T-helper 2 cell treated with Interferon-gamma antibody and Interleukin-4, amounts not matched to agents 5 μg/mL and 100 μg/mL, for 36 hours (primary cell): ENCODE measurements at regions not wholly inside any gene's neighbourhood (a gene's known extent, or its start where the extent isn't known, plus 50 kb on each side); places are given as distances from the start of the nearest gene placed in this dataset.

Experiments
- DNase-seq: peaks from one replicate; pipeline ENCODE4 v3.0.0; 2021; ENCODE audit warnings: low spot score
- H3K27ac Mint-ChIP-seq: one replicate; pipeline ENCODE4 v1.8.0; 2021; ENCODE audit warnings: mild to moderate bottlenecking, mixed read lengths
- H3K27me3 Mint-ChIP-seq: one replicate; pipeline ENCODE4 v1.8.0; 2021; ENCODE audit warnings: low read depth, mixed read lengths
- H3K36me3 Mint-ChIP-seq: one replicate; pipeline ENCODE4 v1.8.0; 2021; ENCODE audit warnings: low read depth, mixed read lengths
- H3K4me1 Mint-ChIP-seq: one replicate; pipeline ENCODE4 v1.8.0; 2021; ENCODE audit warnings: low read depth, mixed read lengths
- H3K4me3 Mint-ChIP-seq: one replicate; pipeline ENCODE4 v1.8.0; 2022; ENCODE audit warnings: mild to moderate bottlenecking, moderate library complexity, mixed read lengths
- H3K9me3 Mint-ChIP-seq: one replicate; pipeline ENCODE4 v1.8.0; 2021; ENCODE audit warnings: mixed read lengths

DNA sequence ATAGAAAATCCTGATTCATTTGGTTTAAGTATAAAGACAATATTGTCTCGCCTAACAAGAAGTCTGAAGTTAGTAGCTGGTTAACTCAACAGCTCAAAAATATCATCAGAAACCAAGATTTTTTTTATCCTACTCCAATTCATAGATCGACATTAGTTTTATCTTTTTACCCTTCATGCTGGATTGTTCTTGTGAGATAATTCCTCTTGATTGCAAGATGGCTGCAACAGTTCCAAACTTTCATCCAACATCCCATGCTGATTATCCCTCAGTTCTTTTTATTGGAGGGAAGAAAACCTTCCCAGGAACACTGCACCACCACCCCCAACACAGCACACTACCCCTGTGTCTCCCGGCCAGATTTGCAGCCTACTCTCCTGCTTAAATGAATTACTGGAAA lies 370.2 kb upstream of the RAB6C start:
- H3K36me3 Mint-ChIP-seq, result no peaks in the 10 kb centered on the region
- no peaks in the 10 kb centered on the region for H3K4me1 Mint-ChIP-seq
- DNase-seq, result no peak
- H3K27ac Mint-ChIP-seq, result no peak overlapping the region
- no peak overlapping the region for H3K4me3 Mint-ChIP-seq
- H3K9me3 Mint-ChIP-seq, result no peaks in the 10 kb centered on the region
- no peaks in the 10 kb centered on the region for H3K27me3 Mint-ChIP-seq

DNA sequence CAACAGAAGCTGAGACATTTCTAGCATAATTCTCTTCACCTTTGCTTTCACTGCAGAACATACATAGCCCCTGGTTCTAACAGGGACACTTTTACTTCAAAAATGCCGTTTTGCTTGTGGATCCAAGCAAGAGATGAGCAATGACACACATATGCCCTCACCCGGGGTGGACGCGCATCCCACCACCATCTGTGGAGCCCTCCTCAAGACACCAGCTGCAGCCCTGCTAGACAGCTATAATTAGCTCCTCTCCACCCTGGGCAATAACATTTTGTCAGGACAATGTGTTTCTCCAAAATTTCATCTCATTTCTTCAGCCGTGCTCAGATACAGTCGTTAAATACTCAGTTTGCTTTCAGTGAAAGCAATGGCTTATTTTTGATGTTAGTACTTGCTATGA lies 368.7 kb upstream of the RAB6C start:
- Mint-ChIP-seq H3K36me3 (no peaks in the 10 kb centered on the region), H3K9me3 (no peaks in the 10 kb centered on the region), H3K4me3 (no peak overlapping the region), H3K27me3 (no peaks in the 10 kb centered on the region), H3K27ac (no peak overlapping the region), H3K4me1 (no peaks in the 10 kb centered on the region)
- DNase-seq, result no peak

GRCh38 chr2:129611471-129611870 lies 368.0 kb upstream of the RAB6C start:
- Mint-ChIP-seq H3K27me3 (no peaks in the 10 kb centered on the region), H3K4me3 (no peak overlapping the region), H3K4me1 (no peaks in the 10 kb centered on the region), H3K9me3 (no peaks in the 10 kb centered on the region), H3K27ac (no peak overlapping the region), H3K36me3 (no peaks in the 10 kb centered on the region)
- DNase-seq, result no peak

GRCh38 chr2:129619471-129619870 lies 360.0 kb upstream of the RAB6C start:
- no peak overlapping the region for H3K27ac Mint-ChIP-seq
- no peak for DNase-seq
- no peaks in the 10 kb centered on the region for H3K4me1 Mint-ChIP-seq
- H3K4me3 Mint-ChIP-seq, result no peak overlapping the region
- H3K36me3 Mint-ChIP-seq, result no peaks in the 10 kb centered on the region
- H3K27me3 Mint-ChIP-seq, result no peaks in the 10 kb centered on the region
- no peaks in the 10 kb centered on the region for H3K9me3 Mint-ChIP-seq

DNA sequence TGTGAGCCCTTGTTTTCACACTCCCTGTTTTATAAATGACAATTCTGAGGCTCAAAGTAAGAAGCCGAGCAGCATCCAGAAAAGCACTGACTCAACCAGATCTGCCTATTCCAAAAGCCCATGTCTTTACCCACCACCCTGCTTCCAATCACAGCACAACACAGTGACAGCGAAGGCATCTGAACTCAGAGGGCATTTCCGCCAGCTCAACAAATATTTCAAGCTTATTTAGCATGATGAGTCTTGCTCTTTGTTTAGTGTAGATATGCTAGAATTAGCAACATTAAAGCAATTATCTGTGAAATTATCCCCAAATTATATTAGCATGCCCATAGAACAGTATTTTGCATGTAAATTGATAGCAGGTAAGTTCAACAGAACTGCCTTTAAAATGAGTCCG lies 359.1 kb upstream of the RAB6C start:
- Mint-ChIP-seq H3K27ac (no peak overlapping the region), H3K27me3 (no peaks in the 10 kb centered on the region), H3K4me1 (no peaks in the 10 kb centered on the region), H3K4me3 (no peak overlapping the region), H3K36me3 (no peaks in the 10 kb centered on the region), H3K9me3 (no peaks in the 10 kb centered on the region)
- no peak for DNase-seq

- Mint-ChIP-seq H3K4me3 (no peak overlapping the region), H3K9me3 (no peaks in the 10 kb centered on the region), H3K4me1 (no peaks in the 10 kb centered on the region), H3K27me3 (no peaks in the 10 kb centered on the region), H3K27ac (no peak overlapping the region), H3K36me3 (no peaks in the 10 kb centered on the region)
- DNase-seq, result no peak
These were observed 355.7 kb upstream of the RAB6C start for GRCh38 chr2:129623783-129624182.

GRCh38 chr2:129627437-129627836 lies 352.0 kb upstream of the RAB6C start:
- no peak for DNase-seq
- no peak overlapping the region for H3K4me3 Mint-ChIP-seq
- H3K27ac Mint-ChIP-seq, result no peak overlapping the region
- H3K9me3 Mint-ChIP-seq, result no peaks in the 10 kb centered on the region
- no peaks in the 10 kb centered on the region for H3K4me1 Mint-ChIP-seq
- no peaks in the 10 kb centered on the region for H3K27me3 Mint-ChIP-seq
- H3K36me3 Mint-ChIP-seq, result no peaks in the 10 kb centered on the region

GRCh38 chr2:129636692-129637091 lies 342.8 kb upstream of the RAB6C start:
- no peaks in the 10 kb centered on the region for H3K9me3 Mint-ChIP-seq
- H3K4me3 Mint-ChIP-seq, result no peak overlapping the region
- no peak for DNase-seq
- H3K27me3 Mint-ChIP-seq, result no peaks in the 10 kb centered on the region
- H3K36me3 Mint-ChIP-seq, result no peaks in the 10 kb centered on the region
- H3K27ac Mint-ChIP-seq, result no peak overlapping the region
- H3K4me1 Mint-ChIP-seq, result no peaks in the 10 kb centered on the region

DNA sequence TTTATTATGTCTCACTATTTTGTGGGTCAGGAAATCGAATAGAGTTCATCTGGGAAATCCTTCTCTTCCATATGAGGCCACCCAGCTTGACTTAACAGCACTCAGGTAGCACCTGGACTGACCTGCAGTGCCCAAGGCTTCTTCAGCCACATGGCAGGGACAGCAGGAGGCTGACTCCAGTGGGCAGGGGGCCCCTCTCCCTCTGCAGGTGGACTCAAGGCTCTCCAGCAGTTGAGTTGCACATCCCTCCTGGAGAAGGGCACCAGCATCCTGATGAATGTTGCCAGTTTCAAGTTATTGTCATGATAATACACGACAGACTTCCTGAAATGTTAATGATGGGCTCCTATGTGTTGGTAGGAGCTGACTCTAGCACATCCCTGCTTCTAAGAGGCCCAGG lies 338.1 kb upstream of the RAB6C start:
- no peak overlapping the region for H3K4me3 Mint-ChIP-seq
- no peaks in the 10 kb centered on the region for H3K36me3 Mint-ChIP-seq
- H3K27me3 Mint-ChIP-seq, result no peaks in the 10 kb centered on the region
- H3K4me1 Mint-ChIP-seq, result no peaks in the 10 kb centered on the region
- no peaks in the 10 kb centered on the region for H3K9me3 Mint-ChIP-seq
- DNase-seq, result no peak
- no peak overlapping the region for H3K27ac Mint-ChIP-seq

DNA sequence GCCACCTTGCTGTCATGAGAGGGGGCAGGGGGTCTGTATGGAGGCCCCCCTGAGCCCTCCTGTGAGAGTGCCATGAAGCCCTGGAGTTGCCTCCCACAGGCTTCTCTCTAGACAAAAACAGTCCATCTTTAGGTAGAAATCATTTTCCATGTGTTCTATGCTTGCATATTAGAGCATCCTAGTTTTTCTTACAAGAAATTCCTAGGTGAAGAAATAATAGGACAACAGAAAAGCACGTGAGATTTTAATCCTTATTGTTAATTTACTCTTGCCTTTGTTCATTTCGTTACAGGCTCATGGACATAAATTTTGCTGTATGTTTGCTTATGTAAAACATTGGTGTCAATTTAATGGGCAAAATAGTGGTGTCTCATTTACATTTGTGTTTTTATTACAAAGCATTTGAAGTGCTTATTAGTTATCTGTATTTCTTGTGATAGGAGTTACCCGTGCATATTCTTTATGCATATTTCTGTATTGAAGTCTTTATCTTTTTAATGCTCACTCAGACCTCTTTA lies 336.9 kb upstream of the RAB6C start:
- DNase-seq, result no peak
- no peaks in the 10 kb centered on the region for H3K36me3 Mint-ChIP-seq
- H3K27me3 Mint-ChIP-seq, result no peaks in the 10 kb centered on the region
- no peaks in the 10 kb centered on the region for H3K4me1 Mint-ChIP-seq
- no peaks in the 10 kb centered on the region for H3K9me3 Mint-ChIP-seq
- H3K4me3 Mint-ChIP-seq, result no peak overlapping the region
- H3K27ac Mint-ChIP-seq, result no peak overlapping the region

DNA sequence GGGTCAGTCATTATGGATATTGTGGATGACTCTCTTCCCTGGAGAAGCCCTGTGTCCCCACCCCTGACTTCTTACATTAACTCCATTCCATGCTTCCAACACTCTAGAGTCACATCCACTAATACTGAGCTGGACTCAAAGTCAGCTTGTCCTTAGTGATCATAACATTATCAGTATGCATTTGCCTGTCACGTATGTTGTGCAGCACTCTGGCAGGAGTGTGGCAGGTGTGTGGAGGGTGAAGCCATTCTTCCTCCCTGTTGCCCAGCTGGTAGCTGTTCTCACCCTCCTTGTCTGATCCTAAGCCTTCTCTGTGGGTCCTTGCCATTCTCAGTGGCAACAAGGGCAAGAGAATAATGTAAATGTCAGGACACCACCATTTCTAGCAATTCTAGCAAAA lies 334.1 kb upstream of the RAB6C start:
- H3K9me3 Mint-ChIP-seq, result no peaks in the 10 kb centered on the region
- DNase-seq, result no peak
- no peak overlapping the region for H3K27ac Mint-ChIP-seq
- no peak overlapping the region for H3K4me3 Mint-ChIP-seq
- H3K36me3 Mint-ChIP-seq, result no peaks in the 10 kb centered on the region
- no peaks in the 10 kb centered on the region for H3K27me3 Mint-ChIP-seq
- H3K4me1 Mint-ChIP-seq, result no peaks in the 10 kb centered on the region

DNA sequence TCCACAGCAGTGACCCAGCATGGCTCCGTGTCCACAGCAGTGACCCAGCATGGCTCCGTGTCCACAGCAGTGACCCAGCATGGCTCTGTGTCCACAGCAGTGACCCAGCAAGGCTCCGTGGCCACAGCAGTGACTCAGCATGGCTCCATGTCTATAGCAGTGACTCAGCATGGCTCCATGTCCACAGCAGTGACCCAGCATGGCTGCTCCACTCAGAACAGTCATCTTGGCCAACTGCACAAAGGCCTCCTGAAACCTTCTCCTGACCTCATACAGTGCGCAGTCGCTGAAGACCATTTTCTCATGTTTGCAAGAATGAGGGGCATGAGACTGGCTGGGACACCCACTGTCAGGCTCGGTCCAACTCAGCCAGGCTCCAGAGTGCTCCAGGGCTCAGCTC lies 333.4 kb upstream of the RAB6C start:
- H3K27ac Mint-ChIP-seq, result no peak overlapping the region
- no peaks in the 10 kb centered on the region for H3K36me3 Mint-ChIP-seq
- H3K4me3 Mint-ChIP-seq, result no peak overlapping the region
- no peaks in the 10 kb centered on the region for H3K4me1 Mint-ChIP-seq
- H3K27me3 Mint-ChIP-seq, result no peaks in the 10 kb centered on the region
- DNase-seq, result no peak
- H3K9me3 Mint-ChIP-seq, result no peaks in the 10 kb centered on the region

DNA sequence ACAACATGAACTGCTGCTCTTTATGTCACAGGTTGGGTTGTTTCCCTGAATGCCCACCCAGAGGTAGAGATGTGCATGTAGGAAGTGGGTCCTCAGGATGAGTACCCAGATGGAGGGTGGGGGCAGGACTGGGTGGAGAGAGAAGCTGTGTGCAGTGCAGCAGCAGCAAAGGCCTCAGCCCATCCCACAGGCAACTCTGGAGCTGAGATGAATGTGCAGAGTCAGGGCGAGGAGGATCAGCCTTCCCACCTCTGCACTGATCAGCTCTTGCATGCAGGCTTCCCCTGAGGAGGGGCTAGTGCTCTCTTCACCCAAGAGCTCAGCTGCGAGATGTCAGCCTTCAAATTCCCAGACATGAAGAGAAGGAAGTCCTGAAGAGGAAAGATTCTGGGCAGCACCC lies 326.2 kb upstream of the RAB6C start:
- no peaks in the 10 kb centered on the region for H3K36me3 Mint-ChIP-seq
- no peak overlapping the region for H3K27ac Mint-ChIP-seq
- no peaks in the 10 kb centered on the region for H3K27me3 Mint-ChIP-seq
- no peak overlapping the region for H3K4me3 Mint-ChIP-seq
- DNase-seq, result no peak
- H3K9me3 Mint-ChIP-seq, result no peaks in the 10 kb centered on the region
- H3K4me1 Mint-ChIP-seq, result no peaks in the 10 kb centered on the region

DNA sequence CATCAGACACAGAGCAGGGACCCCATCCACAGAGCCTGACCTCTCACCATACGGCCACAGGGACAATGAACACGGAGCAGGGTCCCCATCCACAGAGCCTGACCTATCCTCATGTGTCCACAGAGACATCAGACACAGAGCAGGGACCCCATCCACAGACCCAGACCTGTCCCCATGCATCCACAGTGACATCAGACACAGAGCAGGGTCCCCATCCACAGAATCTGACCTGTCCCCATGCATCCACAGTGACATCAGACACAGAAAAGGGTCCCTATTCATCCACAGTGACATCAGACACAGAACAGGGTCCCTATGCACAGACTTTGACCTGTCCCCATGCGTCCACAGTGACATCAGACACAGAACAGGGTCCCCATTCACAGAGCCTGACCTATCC lies 325.1 kb upstream of the RAB6C start:
- H3K4me3 Mint-ChIP-seq, result no peak overlapping the region
- H3K9me3 Mint-ChIP-seq, result no peaks in the 10 kb centered on the region
- H3K4me1 Mint-ChIP-seq, result no peaks in the 10 kb centered on the region
- H3K36me3 Mint-ChIP-seq, result no peaks in the 10 kb centered on the region
- H3K27ac Mint-ChIP-seq, result no peak overlapping the region
- no peak for DNase-seq
- no peaks in the 10 kb centered on the region for H3K27me3 Mint-ChIP-seq

DNA sequence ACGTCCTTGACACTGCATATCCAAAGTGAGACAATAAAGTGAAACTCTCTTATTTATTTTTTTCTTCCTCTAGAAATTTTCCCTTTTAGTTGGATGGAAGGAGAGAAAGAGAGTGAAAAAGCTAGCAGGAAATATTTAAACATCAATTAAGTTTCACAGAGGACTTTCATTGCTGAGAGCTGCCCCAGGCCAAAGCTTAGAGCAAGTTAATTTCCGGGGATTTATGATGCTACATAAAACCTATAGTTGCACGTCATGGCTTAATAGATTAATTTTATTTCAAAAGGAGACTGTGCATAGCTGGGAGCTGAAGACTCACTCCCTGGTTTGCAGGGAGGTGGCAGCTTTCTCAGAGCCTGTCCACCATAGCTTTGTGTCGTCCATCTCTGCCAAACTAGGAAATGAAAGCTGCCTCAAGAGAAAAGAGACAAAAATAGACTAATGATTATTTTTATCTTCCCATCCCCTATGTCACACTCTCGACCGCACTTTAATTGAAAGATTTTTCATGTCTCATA lies 323.3 kb upstream of the RAB6C start:
- Mint-ChIP-seq H3K27ac (no peak overlapping the region), H3K9me3 (no peaks in the 10 kb centered on the region), H3K4me1 (no peaks in the 10 kb centered on the region), H3K36me3 (no peaks in the 10 kb centered on the region), H3K27me3 (no peaks in the 10 kb centered on the region), H3K4me3 (no peak overlapping the region)
- DNase-seq, result no peak
